22Rv1 (cell line): ENCODE measurements at regions not wholly inside any gene's neighbourhood (a gene's known extent, or its start where the extent isn't known, plus 50 kb on each side); places are given as distances from the start of the nearest gene placed in this dataset.

Experiments used
- ZFX ChIP-seq: fragments of 450-650 bp; IDR thresholded peaks from 2 replicates; pipeline ENCODE4 v1.6.1; 2017; ENCODE audit warnings: antibody characterized with exemption, borderline replicate concordance
- TF ChIP-seq, protein P1 (sequence below): fragments of 450-650 bp; IDR thresholded peaks from 2 replicates; pipeline ENCODE4 v1.5.1; 2017; ENCODE audit warnings: mild to moderate bottlenecking

DNA sequence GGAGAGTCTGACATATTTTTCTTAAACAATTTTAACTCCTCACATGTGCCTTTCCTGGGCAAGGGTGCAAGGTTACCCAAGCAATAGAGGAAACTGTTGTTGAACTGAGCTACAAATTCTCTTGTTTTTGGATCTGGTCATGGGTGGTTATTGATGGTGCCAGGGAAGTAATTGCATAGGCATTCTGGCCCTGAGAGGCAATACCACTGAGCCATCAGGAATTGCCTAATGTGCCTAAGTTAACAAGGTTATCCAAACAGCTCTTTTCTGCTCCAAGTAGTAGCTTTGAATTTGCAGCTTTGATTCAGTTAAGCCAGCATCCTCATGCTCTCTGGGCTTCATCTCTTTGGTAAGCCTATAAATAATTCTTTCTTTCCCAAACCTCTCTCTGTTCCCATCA lies 266.0 kb upstream of the BTBD3 start:
- TF ChIP-seq, protein P1, sequence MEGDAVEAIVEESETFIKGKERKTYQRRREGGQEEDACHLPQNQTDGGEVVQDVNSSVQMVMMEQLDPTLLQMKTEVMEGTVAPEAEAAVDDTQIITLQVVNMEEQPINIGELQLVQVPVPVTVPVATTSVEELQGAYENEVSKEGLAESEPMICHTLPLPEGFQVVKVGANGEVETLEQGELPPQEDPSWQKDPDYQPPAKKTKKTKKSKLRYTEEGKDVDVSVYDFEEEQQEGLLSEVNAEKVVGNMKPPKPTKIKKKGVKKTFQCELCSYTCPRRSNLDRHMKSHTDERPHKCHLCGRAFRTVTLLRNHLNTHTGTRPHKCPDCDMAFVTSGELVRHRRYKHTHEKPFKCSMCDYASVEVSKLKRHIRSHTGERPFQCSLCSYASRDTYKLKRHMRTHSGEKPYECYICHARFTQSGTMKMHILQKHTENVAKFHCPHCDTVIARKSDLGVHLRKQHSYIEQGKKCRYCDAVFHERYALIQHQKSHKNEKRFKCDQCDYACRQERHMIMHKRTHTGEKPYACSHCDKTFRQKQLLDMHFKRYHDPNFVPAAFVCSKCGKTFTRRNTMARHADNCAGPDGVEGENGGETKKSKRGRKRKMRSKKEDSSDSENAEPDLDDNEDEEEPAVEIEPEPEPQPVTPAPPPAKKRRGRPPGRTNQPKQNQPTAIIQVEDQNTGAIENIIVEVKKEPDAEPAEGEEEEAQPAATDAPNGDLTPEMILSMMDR, result no peak
- TF ChIP-seq ZFX, result no peak
